Heart left ventricle (tissue), 13 donors: ENCODE measurements at regions not wholly inside any gene's neighbourhood (a gene's known extent, or its start where the extent isn't known, plus 50 kb on each side); places are given as distances from the start of the nearest gene placed in this dataset.

Experiments
- POLR2A ChIP-seq, 2 donors: fragments of 450-650 bp; IDR thresholded peaks; one replicate each; pipeline ENCODE4 v1.6.1; 2017; ENCODE audit warnings: antibody characterized with exemption in 2 of 2, mild to moderate bottlenecking in 2 of 2, moderate library complexity in 2 of 2
- TF ChIP-seq, protein P1 (sequence below), 12 donors: fragments of 200-600 bp; sonication (generic) in 4 of 12; IDR thresholded peaks; one replicate each; pipeline versions ENCODE4 v1.5.0 to v1.8.0; 2018 to 2022; ENCODE audit warnings: antibody characterized with exemption in 12 of 12, mild to moderate bottlenecking in 5 of 12
- donor health status: ischemic (EF 13 %, LVEDD 7.1; RV severe dilation, severe dysfunction).
- donor health status: DM: no; HTN: yes; CAD: no.
- donor health status: DM: no; HTN: no; CAD: no.
- donor health status: ischemic (EF 25% LVEDD 6.9; RV normal size, moderate dysfunction).
- donor health status: ischemic (EF 25% LVEDD 5.7; RV mildly dilated, moderate dysfunction).
- donor health status: ischemic (EF 35%, LVEDD 5.7; RV mildly dilated, moderate dysfunction).
- donor health status: nonischemic (EF 11% LVEDD 7.7; RV severe dilation, severe dysfunction).
- donor health status: DM: yes; HTN: yes; CAD: no.
- donor health status: PGD.
- donor health status: ischemic (EF 29% LVEDD 5.4; RV normal size, mild dysfunction).
- donor health status: nonischemic (EF 23%, LVEDD 6.1; RV moderate dilation, normal function).

- TF ChIP-seq, protein P1, sequence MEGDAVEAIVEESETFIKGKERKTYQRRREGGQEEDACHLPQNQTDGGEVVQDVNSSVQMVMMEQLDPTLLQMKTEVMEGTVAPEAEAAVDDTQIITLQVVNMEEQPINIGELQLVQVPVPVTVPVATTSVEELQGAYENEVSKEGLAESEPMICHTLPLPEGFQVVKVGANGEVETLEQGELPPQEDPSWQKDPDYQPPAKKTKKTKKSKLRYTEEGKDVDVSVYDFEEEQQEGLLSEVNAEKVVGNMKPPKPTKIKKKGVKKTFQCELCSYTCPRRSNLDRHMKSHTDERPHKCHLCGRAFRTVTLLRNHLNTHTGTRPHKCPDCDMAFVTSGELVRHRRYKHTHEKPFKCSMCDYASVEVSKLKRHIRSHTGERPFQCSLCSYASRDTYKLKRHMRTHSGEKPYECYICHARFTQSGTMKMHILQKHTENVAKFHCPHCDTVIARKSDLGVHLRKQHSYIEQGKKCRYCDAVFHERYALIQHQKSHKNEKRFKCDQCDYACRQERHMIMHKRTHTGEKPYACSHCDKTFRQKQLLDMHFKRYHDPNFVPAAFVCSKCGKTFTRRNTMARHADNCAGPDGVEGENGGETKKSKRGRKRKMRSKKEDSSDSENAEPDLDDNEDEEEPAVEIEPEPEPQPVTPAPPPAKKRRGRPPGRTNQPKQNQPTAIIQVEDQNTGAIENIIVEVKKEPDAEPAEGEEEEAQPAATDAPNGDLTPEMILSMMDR (IDR thresholded peaks at IDR 0.05) = no peak
- no peak for TF ChIP-seq POLR2A (IDR thresholded peaks at IDR 0.05)
Observed at GRCh38 chr14:65250162-65250495, 147.8 kb upstream of the MAX start.
